Progenitor cell of endocrine pancreas (in vitro differentiated cells): ENCODE measurements at regions not wholly inside any gene's neighbourhood (a gene's known extent, or its start where the extent isn't known, plus 50 kb on each side); places are given as distances from the start of the nearest gene placed in this dataset.
A peak's percentile ranks its signal among the peaks of the same experiment; 100 is the strongest.

ENCODE experiments used
- DNase-seq: peaks from one replicate; pipeline ENCODE4 v3.0.0; 2021; ENCODE audit warnings: low spot score; ENCODE audit not compliant: unreplicated experiment
- H3K27ac Mint-ChIP-seq: 2 replicates; pipeline ENCODE4 v1.8.0; 2021; ENCODE audit warnings: mild to moderate bottlenecking, moderate library complexity, mixed read lengths
- H3K27me3 Mint-ChIP-seq: 2 replicates; pipeline ENCODE4 v1.8.0; 2021; ENCODE audit warnings: mixed read lengths
- H3K36me3 Mint-ChIP-seq: 2 replicates; pipeline ENCODE4 v1.8.0; 2022; ENCODE audit warnings: mixed read lengths; ENCODE audit not compliant: insufficient read depth
- H3K4me1 Mint-ChIP-seq: 2 replicates; pipeline ENCODE4 v1.8.0; 2021; ENCODE audit warnings: low read depth, mixed read lengths
- H3K4me3 Mint-ChIP-seq: 2 replicates; pipeline ENCODE4 v1.8.0; 2021; ENCODE audit warnings: low read depth, mild to moderate bottlenecking, moderate library complexity, mixed read lengths
- H3K9me3 Mint-ChIP-seq: 2 replicates; pipeline ENCODE4 v1.8.0; 2021; ENCODE audit warnings: low read depth, mixed read lengths
- TF ChIP-seq, protein P1 (sequence below): fragments of 200-600 bp; sonication (generic); IDR thresholded peaks from one replicate; pipeline ENCODE4 v1.5.0; 2021; ENCODE audit warnings: antibody characterized with exemption, mild to moderate bottlenecking; ENCODE audit not compliant: unreplicated experiment

- TF ChIP-seq, protein P1, sequence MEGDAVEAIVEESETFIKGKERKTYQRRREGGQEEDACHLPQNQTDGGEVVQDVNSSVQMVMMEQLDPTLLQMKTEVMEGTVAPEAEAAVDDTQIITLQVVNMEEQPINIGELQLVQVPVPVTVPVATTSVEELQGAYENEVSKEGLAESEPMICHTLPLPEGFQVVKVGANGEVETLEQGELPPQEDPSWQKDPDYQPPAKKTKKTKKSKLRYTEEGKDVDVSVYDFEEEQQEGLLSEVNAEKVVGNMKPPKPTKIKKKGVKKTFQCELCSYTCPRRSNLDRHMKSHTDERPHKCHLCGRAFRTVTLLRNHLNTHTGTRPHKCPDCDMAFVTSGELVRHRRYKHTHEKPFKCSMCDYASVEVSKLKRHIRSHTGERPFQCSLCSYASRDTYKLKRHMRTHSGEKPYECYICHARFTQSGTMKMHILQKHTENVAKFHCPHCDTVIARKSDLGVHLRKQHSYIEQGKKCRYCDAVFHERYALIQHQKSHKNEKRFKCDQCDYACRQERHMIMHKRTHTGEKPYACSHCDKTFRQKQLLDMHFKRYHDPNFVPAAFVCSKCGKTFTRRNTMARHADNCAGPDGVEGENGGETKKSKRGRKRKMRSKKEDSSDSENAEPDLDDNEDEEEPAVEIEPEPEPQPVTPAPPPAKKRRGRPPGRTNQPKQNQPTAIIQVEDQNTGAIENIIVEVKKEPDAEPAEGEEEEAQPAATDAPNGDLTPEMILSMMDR = no peak
- H3K4me3 Mint-ChIP-seq = no peak overlapping the region
- H3K27me3 Mint-ChIP-seq = peaks cover 6% of the 10 kb centered on the region
- H3K9me3 Mint-ChIP-seq = no peaks in the 10 kb centered on the region
- no peaks in the 10 kb centered on the region for H3K36me3 Mint-ChIP-seq
- no peak overlapping the region for H3K27ac Mint-ChIP-seq
- DNase-seq = no peak
- H3K4me1 Mint-ChIP-seq = peaks cover 16% of the 10 kb centered on the region
These were observed 125.2 kb upstream of the CDH18 start for GRCh38 chr5:20113031-20113715.

DNA sequence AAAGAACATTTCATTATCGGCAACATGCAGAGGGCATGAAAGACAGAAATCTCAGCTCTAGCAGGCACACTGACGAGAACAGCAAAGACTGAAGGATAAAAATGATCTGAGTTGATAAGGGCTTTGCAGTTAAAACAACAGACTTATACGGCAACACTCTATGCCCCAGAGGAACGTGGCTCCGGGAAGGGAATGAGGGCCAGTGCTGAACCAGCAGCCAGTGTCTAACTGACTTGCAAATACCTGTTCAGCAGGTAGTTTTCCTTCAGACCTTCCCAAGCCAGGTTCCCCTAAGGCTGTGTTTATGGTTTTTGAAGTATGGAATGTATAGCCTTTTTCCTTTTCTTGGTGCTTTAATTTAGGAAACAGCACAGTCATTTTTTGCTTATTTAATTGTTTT, 121.3 kb upstream of the CDH18 start:
- peak overlapping the region; percentile 41 for H3K27ac Mint-ChIP-seq
- DNase-seq = no peak

GRCh38 chr5:20105915-20106314, 117.9 kb upstream of the CDH18 start:
- Mint-ChIP-seq H3K36me3 (no peaks in the 10 kb centered on the region), H3K27me3 (peaks cover 6% of the 10 kb centered on the region), H3K4me1 (peaks cover 22% of the 10 kb centered on the region), H3K4me3 (no peak overlapping the region), H3K9me3 (no peaks in the 10 kb centered on the region), H3K27ac (no peak overlapping the region)
- TF ChIP-seq, protein P1 = no peak
- no peak for DNase-seq

More for the DNA sequence above, 121.3 kb upstream of the CDH18 start:
- Mint-ChIP-seq H3K9me3 (no peaks in the 10 kb centered on the region), H3K4me1 (peaks cover 23% of the 10 kb centered on the region), H3K36me3 (no peaks in the 10 kb centered on the region), H3K27me3 (peaks cover 6% of the 10 kb centered on the region), H3K4me3 (no peak overlapping the region)
- TF ChIP-seq, protein P1 = no peak

GRCh38 chr5:20102293-20102692, 114.3 kb upstream of the CDH18 start:
- Mint-ChIP-seq H3K27ac (no peak overlapping the region), H3K4me3 (no peak overlapping the region), H3K36me3 (no peaks in the 10 kb centered on the region), H3K4me1 (peaks cover 13% of the 10 kb centered on the region), H3K27me3 (no peaks in the 10 kb centered on the region), H3K9me3 (no peaks in the 10 kb centered on the region)
- TF ChIP-seq, protein P1 = no peak
- no peak for DNase-seq

GRCh38 chr5:20098694-20099093, 110.7 kb upstream of the CDH18 start:
- no peaks in the 10 kb centered on the region for H3K27me3 Mint-ChIP-seq
- no peak overlapping the region for H3K27ac Mint-ChIP-seq
- peaks cover 3% of the 10 kb centered on the region for H3K9me3 Mint-ChIP-seq
- no peak overlapping the region for H3K4me3 Mint-ChIP-seq
- TF ChIP-seq, protein P1 = no peak
- peaks cover 8% of the 10 kb centered on the region for H3K4me1 Mint-ChIP-seq
- DNase-seq = no peak
- no peaks in the 10 kb centered on the region for H3K36me3 Mint-ChIP-seq
